Effector memory CD4-positive, alpha-beta T cell (primary cell): ENCODE measurements at regions not wholly inside any gene's neighbourhood (a gene's known extent, or its start where the extent isn't known, plus 50 kb on each side); places are given as distances from the start of the nearest gene placed in this dataset.

ENCODE experiments used
- DNase-seq, 3 donors: peaks; one replicate each; pipeline ENCODE4 v3.0.0-alpha.2; 2020
- H3K27ac ChIP-seq: 2 replicates; pipeline ENCODE4 v1.7.0; 2013; ENCODE audit warnings: mild to moderate bottlenecking, low read length, moderate library complexity; ENCODE audit not compliant: insufficient read depth, poor library complexity, severe bottlenecking
- H3K27me3 ChIP-seq: replicated peaks from 2 replicates; pipeline ENCODE4 v1.7.0; 2013; ENCODE audit warnings: mild to moderate bottlenecking, low read length; ENCODE audit not compliant: insufficient read depth, control insufficient read depth, poor library complexity, severe bottlenecking
- H3K36me3 ChIP-seq: 2 replicates; pipeline ENCODE4 v1.7.0; 2013; ENCODE audit warnings: mild to moderate bottlenecking, low read length, moderate library complexity; ENCODE audit not compliant: control insufficient read depth, insufficient read depth
- H3K4me1 ChIP-seq: 2 replicates; pipeline ENCODE4 v1.7.0; 2013; ENCODE audit warnings: low read length, mild to moderate bottlenecking; ENCODE audit not compliant: control insufficient read depth, insufficient read depth, poor library complexity, severe bottlenecking
- H3K4me3 ChIP-seq: 2 replicates; pipeline ENCODE4 v1.7.0; 2013; ENCODE audit warnings: low read length, low read depth, mild to moderate bottlenecking; ENCODE audit not compliant: insufficient read depth, poor library complexity, severe bottlenecking
- H3K9me3 ChIP-seq: 2 replicates; pipeline ENCODE4 v1.7.0; 2013; ENCODE audit warnings: mild to moderate bottlenecking, low read length, moderate library complexity; ENCODE audit not compliant: control insufficient read depth

DNA sequence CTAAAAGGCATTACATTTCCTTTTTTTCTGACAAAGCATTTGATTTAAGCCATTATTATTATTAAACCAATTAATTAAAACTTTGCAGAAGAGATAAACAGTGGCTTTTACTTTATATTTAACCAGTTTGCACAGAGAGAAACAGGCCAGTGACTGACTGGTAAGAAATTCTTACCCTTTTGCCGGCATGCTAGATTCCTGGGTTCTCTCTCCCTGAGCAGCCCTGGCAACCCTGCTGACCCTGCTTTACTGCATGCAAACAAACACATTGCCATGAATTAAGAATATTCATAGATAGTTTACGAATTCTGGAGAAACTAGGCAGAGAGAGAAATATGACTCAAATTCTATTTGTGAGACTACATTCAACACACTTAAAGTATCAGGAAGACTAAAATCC is 1381.4 kb upstream of the IGFBP7 start:
- Histone ChIP-seq H3K4me1 (no peaks in the 10 kb centered on the region), H3K36me3 (no peaks in the 10 kb centered on the region), H3K27ac (no peak overlapping the region), H3K9me3 (no peaks in the 10 kb centered on the region), H3K27me3 (no peaks in the 10 kb centered on the region), H3K4me3 (no peak overlapping the region)
- no peak for DNase-seq

DNA sequence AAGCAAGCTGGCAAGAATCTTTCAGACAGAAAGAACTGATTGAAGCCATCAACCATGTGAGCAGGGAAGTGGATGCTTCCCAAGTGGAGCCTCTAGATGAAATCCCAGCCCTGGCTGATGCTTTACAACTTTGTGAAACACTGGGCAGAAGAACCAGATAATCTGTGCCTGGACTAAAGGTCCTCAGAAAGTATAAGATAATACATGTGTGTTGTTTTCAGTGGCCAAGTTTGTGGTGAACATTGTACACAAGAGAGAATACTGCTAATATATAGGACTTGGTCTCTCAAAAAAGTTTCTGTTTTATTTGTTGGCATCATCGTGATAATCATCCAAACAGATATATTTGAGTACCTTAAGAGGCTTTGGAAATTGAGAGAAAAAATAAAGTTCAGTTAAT is 1367.8 kb upstream of the IGFBP7 start:
- Histone ChIP-seq H3K27me3 (no peaks in the 10 kb centered on the region), H3K4me1 (no peaks in the 10 kb centered on the region), H3K4me3 (no peak overlapping the region), H3K9me3 (no peaks in the 10 kb centered on the region), H3K27ac (no peak overlapping the region), H3K36me3 (no peaks in the 10 kb centered on the region)
- no peak for DNase-seq

DNA sequence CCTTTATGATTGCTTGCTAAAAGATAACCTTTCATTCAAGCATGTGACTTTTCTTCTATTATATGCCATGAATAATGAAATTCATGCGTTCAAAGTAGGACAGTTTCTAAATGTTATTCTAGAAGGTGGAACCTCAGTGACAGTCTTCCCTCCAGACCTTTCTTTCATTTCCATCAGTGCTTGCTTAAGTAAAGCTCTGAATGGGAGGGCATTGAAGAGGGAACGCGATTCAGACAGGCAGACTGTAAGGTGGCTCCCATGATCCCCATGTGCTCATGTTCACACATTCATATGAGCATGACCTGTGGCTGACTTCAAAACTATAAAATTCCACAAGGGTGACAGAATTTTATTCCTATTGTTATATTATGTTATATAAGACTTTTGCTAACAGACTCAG is 1367.3 kb upstream of the IGFBP7 start:
- H3K27me3 ChIP-seq, result no peaks in the 10 kb centered on the region
- DNase-seq, result no peak
- no peaks in the 10 kb centered on the region for H3K4me1 ChIP-seq
- no peaks in the 10 kb centered on the region for H3K36me3 ChIP-seq
- no peaks in the 10 kb centered on the region for H3K9me3 ChIP-seq
- H3K4me3 ChIP-seq, result no peak overlapping the region
- H3K27ac ChIP-seq, result no peak overlapping the region

DNA sequence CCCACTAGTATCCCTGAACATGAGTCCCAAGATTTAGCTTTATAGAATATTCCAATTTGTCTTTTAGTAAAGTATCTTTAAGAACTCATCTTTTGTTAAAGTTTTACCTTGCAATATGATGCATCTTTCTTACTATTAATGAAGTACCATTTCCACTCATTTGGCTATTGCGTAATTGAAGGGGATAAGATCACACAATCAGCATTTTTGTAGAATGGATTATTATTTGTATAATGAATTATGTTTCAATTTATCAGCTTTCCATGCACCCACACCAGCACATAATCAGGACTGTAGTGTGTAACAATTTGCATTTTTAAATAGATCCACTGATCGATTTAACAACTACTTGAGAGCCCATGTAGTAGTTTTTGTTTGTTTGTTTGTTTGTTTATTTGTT is 1364.9 kb upstream of the IGFBP7 start:
- no peak for DNase-seq
- Histone ChIP-seq H3K4me3 (no peak overlapping the region), H3K4me1 (no peaks in the 10 kb centered on the region), H3K27ac (no peak overlapping the region), H3K36me3 (no peaks in the 10 kb centered on the region), H3K9me3 (no peaks in the 10 kb centered on the region), H3K27me3 (no peaks in the 10 kb centered on the region)

DNA sequence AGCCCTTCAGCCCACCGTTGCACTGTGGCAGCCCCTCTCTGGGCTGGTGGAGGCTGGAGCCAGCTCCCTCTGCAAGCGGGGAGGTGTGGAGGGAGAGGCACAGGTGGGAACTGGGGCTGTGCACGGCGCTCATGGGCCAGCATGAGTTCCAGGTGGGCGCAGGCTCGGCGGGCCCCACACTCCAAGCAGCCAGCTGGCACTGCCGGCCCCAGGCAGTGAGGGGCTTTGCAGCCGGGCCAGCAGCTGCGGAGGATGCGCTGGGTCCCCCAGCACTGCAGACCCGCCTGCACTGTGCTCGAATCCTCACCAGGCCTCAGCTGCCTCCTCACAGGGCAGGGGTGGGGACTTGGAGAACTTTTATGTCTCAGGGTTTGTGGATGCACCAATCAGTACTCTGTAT is 1354.8 kb upstream of the IGFBP7 start:
- Histone ChIP-seq H3K27me3 (no peaks in the 10 kb centered on the region), H3K9me3 (no peaks in the 10 kb centered on the region), H3K27ac (no peak overlapping the region), H3K4me1 (no peaks in the 10 kb centered on the region), H3K4me3 (no peak overlapping the region), H3K36me3 (no peaks in the 10 kb centered on the region)
- no peak for DNase-seq

DNA sequence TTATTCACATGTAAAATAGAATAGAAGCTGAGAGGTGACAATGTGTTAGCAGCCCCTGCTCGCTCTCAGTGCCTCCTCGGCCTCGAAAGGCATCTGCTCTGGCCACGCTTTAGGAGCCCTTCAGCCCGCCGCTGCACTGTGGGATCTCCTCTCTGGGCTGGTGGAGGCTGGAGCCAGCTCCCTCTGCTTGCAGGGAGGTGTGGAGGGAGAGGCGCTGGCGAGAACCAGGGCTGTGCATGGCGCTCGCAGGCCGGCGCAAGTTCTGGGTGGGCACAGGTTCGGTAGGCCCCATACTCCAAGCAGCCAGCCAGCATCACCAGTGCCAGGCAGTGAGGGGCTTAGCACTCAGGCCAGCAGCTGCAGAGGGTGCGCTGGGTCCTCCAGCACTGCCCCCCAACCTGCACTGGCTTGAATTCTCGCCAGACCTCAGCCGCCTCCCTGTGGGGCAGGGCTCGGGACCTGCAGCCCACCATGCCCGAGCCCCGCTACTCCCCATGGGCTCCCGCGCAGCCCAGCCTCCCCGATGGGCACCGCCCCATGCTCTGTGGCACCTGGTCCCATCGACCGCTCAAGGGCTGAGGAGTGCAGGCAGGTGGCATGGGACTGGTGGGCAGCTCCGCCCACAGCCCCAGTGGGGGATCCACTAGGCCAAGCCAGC is 1346.7 kb upstream of the IGFBP7 start:
- H3K27me3 ChIP-seq, result no peaks in the 10 kb centered on the region

DNA sequence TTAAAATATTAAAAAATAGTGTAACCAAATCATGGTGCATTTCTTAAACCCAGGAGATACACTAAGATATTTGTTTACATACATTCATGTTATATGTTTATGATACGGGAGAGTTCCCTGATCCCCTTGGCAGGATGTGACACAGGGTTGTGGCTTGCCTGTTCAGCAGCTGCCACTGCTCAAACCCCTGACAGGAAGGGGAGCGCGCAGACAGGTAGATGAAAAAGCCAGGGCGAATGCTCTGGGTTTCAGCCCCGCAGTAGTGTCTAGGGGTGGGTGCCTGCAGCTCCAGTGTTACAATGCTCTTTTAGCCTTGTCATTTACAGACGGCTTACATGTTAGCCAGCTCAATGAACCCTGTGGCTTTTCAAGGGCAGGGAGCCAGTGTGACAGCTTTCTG is 1343.8 kb upstream of the IGFBP7 start:
- Histone ChIP-seq H3K36me3 (no peaks in the 10 kb centered on the region), H3K27me3 (no peaks in the 10 kb centered on the region), H3K4me3 (no peak overlapping the region), H3K4me1 (no peaks in the 10 kb centered on the region), H3K27ac (no peak overlapping the region), H3K9me3 (no peaks in the 10 kb centered on the region)
- DNase-seq, result no peak

More for the DNA sequence above, 1346.7 kb upstream of the IGFBP7 start:
- Histone ChIP-seq H3K4me1 (no peaks in the 10 kb centered on the region), H3K4me3 (no peak overlapping the region), H3K27ac (no peak overlapping the region), H3K36me3 (no peaks in the 10 kb centered on the region), H3K9me3 (no peaks in the 10 kb centered on the region)
- no peak for DNase-seq

DNA sequence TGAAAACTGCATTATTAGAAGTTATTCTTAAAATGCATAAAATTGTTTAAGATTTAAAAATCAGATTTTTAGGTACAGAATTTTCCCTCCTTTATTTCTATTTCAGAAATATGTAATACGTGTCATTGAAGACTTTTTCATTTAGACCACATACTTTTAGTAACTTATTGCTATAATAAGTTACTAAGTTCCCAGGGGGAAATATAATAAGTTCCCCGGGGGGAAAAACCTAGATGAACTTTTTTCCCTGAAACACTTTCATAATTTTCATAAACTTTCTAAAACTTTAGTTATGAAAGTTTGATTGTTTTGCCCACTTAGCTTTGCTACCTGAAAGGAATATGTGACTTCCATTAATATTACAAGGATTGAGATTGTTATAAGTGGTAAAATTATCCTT is 1341.5 kb upstream of the IGFBP7 start:
- no peaks in the 10 kb centered on the region for H3K4me1 ChIP-seq
- H3K9me3 ChIP-seq, result no peaks in the 10 kb centered on the region
- no peak overlapping the region for H3K4me3 ChIP-seq
- DNase-seq, result no peak
- no peak overlapping the region for H3K27ac ChIP-seq
- no peaks in the 10 kb centered on the region for H3K27me3 ChIP-seq
- H3K36me3 ChIP-seq, result no peaks in the 10 kb centered on the region

DNA sequence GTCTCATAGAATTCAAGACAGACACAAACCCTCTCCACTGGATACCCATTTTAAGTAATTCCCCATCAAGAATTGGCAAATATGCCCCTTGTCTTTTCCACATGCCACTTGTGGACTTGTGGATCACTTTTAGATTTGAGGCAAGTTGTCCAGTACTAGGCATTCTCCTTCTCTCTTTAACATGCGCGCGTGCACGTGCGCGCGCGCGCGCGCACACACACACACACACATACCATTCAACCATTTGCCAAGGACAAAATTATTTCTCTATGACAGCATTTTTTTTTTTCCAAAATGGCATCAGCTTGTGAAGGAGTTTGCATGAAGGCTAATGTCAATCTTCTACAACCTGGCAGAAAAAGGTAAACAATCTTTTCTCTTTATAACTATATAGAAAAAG is 1325.7 kb upstream of the IGFBP7 start:
- H3K9me3 ChIP-seq, result peaks cover 3% of the 10 kb centered on the region
- no peaks in the 10 kb centered on the region for H3K27me3 ChIP-seq
- H3K4me1 ChIP-seq, result no peaks in the 10 kb centered on the region
- H3K36me3 ChIP-seq, result no peaks in the 10 kb centered on the region
- DNase-seq, result no peak
- no peak overlapping the region for H3K4me3 ChIP-seq
- H3K27ac ChIP-seq, result no peak overlapping the region

DNA sequence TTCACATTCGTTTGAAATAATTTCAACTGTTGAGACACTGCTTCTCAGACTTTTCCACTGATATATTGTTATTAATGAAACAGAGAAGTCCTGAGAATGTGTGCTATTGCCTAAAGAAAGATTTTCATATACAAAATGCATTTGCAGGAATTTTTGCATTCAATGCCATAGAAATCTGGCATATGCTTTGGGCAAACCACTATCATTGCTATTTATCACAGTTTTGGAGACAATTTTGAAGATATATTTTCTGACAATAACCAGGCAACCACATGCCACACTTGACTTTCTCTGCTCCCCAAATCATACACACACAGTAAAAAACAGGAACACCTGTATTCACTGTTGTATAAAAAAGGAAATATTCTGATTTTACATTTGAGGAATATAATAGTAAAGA is 1303.7 kb upstream of the IGFBP7 start:
- Histone ChIP-seq H3K27ac (no peak overlapping the region), H3K4me1 (no peaks in the 10 kb centered on the region), H3K36me3 (no peaks in the 10 kb centered on the region), H3K9me3 (peaks cover 3% of the 10 kb centered on the region), H3K4me3 (no peak overlapping the region), H3K27me3 (no peaks in the 10 kb centered on the region)
- DNase-seq, result no peak
